ENCODE measurements at regions not wholly inside any gene's neighbourhood (a gene's known extent, or its start where the extent isn't known, plus 50 kb on each side); places are given as distances from the start of the nearest gene placed in this dataset.

DNA sequence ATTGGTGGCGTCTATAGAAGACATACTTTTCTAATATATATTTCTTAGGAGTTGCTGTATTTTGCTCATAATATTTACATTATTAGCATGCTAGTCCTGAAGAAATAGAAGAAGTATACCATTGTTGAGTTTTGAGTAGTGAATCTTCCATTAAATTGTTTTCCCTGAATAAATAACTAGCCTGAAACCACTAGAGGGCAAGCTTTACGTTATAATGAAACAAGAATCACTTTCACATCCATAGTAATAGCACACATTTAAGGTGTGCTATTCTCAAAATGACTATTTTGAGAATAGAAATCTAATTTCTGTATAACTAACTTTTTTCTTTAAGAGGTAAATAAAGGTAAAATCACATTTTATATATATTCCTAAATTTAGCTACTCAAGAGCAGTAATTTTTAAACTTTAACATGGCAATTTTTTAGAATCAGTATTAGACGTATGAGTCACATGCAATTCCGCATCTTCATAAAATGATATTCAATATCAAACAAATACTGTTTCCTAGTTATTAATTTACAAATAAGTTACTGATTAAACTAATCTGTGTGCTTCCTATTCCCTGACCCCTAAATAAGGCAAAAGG lies 213.2 kb upstream of the MANEA start:
- DNase-seq: no peak

DNA sequence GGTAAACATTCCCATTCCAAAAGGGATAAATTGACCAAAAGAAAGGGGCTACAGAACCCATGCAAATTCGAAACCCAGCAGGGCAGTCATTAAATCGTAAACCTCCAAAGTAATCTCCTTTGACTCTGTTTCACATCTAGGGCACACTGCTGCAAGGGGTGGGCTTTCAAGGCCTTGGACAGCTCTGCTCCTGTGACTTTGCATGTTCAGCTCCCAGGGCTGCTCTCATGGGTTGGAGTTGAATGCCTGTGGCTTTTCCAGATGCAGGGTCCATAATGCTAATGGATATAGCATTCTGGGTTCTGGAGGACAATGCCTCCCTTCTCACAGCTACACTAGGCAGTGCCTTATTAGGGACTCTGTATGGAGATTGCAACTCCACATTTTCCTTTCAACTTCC lies 211.9 kb upstream of the MANEA start:
- DNase-seq: no peak

- no peak for DNase-seq
These were observed 210.9 kb upstream of the MANEA start for GRCh38 chr6:95366414-95366813.

DNA sequence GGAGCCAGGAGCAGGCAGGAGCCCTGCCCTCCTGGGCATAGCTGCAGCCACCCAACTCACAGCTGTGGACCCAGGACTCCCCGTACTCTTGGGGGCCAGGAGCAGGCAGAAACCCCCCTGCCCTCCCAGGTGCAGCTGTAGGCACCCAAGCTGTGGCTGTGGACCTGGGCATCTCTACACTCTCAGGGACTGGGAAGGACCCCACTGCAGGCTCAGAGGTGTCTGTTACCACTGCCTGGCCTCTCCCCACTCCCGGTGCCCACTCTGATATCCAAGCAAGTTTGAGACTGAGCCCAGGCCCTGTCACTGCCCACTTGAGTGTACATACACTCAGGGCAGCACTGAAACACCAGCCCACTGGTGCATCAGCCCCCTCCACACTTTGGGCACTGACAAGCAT lies 193.5 kb upstream of the MANEA start:
- DNase-seq: no peak

DNA sequence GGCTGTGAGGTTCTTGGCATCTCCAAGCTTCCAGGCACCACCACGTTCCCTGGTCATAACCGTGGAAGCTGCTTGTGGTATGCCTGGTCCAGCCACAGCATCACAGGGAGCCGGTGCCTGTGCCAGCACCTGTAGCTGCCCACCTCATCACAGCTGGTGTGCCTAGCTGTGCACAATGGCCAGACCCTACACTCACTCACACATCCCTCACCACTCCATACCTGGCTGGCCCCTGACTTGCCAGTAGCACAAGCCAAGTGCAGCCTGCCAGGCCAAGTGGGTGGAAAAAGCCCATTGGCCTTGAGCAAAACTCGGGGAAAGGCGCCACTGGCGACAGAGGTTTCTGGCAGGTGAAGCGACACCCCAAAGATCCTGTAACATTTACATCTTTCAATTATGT lies 192.3 kb upstream of the MANEA start:
- no peak for DNase-seq

DNA sequence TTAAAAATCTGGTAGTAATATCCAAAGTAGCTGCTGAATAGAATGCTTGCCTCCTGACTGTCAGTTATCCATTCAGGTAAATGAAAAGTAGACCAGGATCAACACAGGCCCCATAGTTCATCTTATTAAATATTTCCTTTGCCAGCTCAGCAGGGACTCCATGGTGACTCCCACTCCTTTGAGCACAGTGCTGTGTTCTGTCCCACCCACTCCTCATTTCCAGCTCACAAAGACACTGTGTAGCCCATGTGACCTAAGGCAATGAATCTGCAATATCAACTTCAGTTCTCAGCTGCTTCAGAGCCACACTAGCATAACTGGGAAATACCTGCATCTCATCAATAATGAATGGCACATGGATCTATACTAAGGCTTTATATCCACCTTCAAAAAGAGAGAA lies 189.5 kb upstream of the MANEA start:
- no peak for DNase-seq

DNA sequence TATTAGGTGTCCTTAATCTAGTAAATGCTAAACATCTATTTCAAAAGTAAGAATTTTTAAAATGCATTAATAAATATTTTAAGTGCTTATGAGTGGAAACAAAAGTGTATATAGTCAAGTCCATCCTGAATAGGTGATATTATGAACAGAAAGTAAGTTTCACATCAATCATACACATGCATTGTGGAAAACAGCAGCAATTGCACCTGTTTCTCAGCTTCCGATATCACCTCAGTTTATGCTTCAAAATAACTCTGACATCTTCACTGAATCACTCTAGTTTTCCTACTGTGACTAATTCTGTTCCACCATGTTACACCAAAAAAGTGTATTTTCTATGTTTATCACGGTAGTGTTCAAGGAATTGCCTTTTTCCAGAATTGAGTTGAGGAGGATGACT lies 172.6 kb upstream of the MANEA start:
- no peak for DNase-seq

GRCh38 chr6:95408111-95408510 lies 169.2 kb upstream of the MANEA start:
- DNase-seq: no peak

GRCh38 chr6:95410168-95410567 lies 167.2 kb upstream of the MANEA start:
- DNase-seq: no peak

DNA sequence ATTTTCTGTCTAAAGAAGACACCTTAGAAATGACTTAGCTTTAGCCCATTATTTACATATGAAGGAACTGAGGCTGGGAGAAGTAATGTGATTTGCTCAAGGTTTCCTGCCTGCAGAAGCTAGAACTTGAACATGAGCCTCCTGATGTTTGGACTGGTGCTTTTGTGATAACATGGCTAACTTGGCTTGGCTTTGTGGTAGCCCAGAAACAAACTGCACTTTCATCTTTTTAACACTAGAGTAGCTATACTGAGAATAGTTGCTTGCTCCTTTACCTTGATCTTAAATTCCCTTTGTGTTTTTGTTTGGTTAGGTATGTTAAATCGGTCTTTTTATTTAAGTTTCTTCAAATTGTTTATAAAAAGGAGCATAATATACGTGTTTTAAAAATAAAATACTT lies 163.5 kb upstream of the MANEA start:
- DNase-seq: no peak

DNA sequence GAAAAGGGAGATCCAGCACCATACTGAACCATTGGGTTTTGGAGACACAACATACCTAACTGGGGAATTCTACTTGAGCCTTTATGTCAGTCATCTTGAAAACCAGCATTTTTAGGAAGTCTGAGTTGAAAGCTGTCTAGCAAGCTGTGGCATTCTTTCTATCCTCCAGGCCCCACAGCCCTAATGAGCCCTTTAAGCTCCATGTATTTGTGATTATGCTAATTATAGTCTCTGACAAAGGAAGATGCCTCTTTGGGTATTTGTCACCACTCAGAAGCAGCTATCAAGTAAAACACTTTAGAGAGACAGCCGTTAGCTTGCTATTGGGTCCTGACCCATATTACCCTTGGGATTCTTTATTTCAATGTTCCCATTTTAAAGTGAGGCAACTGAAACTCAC lies 159.5 kb upstream of the MANEA start:
- no peak for DNase-seq

GRCh38 chr6:95420792-95421191 lies 156.5 kb upstream of the MANEA start:
- DNase-seq: no peak

- DNase-seq: no peak
These were observed 154.0 kb upstream of the MANEA start for GRCh38 chr6:95423331-95423730.

DNA sequence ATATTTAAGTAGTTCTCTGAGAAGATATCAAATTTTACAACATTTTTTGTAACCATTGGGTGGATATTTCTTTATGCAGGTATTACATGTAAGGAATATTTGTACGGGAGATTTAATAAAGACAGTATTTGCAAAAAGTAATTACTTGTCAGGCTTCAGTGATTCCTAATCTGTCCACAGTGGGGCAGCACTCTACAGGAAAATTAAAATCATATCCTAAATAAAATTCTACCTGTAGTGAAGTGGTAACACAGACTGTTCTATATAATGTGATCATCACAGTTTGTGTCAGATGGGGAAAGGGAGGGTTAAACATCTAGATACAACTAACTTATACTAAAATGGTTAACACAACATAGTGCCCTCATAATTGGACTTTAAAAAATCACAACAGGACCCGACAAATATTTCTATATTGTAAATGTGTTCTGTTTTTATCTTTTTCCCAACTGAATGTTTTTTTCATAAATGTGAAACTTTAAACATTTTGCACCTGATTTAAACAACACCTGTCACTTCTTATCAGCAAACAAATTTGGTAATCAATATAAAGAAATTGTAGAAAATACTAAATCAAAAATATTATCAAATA lies 145.6 kb upstream of the MANEA start:
- no peak for DNase-seq

- no peak for DNase-seq
These were observed 137.6 kb upstream of the MANEA start for GRCh38 chr6:95439741-95440140.

DNA sequence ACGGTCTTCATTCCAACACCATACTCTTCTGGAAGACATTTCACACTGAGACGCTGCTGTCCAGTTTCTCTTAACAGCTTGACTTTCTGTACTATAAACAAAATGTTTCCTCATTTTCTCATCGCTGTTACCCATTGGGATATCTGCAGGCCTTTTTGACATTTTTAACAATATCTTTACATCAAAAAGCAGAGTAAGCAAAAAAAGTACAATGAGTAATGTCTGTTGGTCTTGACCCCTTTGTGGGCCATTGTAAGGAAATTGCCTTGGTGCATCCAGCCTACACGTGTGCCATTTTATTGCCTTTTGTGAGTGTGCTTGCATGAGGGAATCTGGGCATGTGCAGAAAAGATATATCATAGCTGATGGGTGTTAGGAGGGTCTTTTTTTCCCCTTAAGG lies 129.1 kb upstream of the MANEA start:
- DNase-seq: no peak

DNA sequence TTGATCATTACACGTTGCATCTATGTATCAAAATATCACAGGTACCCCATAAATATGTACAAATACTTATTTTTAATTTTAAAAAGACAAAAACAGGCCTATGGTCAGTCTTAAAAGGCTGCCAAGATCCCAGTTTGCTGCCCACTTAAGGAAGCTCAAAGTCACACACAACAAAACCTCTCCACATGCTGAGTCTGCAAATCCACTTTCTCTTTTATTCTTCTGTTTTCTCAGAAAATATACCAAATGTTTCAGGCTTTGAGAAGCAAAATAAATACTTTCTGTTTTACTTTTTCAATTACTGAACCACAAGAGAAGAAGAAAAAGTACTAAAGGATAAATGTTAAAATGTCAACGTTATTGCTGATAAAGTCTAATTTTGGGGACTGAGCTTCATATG lies 107.8 kb upstream of the MANEA start:
- DNase-seq: no peak

DNA sequence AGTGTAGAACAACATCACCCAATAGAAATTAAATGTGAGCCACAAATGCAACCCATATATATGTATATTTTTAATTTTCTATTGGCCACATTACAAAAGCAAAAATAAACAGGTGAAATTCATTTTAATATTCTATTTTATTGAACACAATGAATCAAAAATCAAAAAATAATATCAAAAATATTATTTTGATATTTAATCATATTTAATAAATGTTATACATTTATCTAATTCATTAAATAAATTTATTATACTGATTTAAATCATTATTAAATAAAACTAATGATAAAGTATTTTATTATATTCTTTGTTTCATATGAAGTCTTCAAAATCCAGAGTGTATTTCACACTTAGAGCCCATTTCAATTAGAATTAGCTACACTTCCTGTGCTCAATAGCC lies 98.4 kb upstream of the MANEA start:
- DNase-seq: no peak

DNA sequence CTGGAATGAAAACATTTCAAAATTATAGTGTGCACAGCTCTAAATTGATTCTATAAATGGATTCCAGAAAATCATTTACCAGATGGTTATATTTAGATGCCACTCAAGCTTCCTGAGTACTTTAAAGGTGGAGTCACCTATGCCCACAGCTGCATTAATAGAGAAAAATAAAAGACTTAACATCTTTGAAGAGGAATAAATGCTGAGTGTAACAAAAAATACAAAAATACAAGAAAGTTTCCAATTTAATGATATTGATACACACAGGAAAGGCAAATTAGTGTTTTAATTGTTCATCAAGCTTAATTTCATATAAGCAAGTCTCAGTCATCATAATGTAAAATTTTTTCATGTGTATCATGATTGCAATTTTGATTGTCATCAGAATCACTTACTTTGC lies 89.5 kb upstream of the MANEA start:
- no peak for DNase-seq

- DNase-seq: no peak
These were observed 88.0 kb upstream of the MANEA start for GRCh38 chr6:95489185-95489863.

DNA sequence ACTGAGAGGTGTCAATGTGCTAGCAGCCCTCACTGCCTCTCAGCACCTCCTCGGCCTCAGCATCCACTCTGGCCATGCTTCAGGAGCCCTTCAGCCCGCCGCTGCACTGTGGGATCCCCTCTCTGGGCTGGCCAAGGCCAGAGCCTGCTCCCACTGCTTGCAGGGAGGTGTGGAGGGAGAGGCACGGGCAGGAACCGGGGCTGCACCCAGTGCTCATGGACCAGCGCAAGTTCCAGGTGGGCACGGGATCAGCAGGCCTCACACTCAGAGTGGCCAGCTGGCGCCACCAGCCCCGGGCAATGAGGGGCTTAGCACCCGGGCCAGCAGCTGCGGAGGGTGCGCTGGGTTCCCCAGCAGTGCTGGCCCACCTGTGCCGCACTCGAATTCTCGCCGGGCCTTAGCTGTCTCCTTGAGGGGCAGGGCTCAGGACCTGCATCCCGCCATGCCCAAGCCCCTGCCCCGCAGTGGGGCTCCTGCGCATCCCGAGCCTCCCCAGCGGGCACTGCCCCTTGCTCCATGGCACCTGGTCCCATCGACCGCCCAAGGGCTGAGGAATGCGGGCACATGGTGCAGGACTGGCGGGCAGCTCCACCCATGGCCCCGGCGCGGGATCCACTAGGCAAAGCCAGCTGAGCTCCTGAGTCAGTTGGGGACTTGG lies 80.4 kb upstream of the MANEA start:
- no peak for DNase-seq

DNA sequence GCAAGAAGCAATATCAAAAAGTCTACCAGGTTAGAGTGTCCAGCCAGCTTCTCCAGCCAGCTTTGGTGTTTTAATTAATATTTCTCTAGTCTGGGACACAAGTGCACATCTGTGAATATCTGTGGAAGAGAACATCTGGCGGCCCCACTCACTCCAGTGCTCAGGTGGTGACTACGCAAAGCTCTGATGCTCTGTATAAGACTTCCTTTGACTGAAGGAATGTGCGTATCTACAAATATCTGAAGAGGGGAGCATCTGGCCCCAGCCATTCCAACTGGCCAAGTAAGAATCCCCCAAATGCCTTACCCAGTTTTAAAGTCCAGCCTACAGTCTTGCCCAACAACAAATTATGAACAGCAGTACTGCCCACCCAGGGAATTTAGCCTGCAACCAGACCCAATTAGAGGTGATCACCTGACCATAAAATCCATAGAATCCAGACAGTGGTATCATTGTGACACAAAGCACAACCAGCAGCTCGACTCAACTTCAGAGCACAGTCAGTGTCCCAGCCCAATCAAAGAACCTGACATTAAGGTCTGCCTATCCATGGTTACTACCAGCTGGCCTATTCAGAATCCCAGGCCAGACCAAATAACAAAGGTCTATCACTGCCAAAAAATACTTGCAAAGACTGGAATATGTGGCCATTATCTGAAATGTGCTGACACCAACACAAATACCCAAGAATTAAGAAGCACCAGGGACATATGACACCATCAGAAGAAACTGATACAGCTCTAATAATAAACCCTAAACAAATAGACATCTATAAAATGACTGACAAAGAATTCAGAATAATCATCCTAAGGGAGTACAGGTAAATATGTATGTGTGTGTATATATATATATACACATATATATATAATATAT lies 76.1 kb upstream of the MANEA start:
- DNase-seq: no peak

GRCh38 chr6:95503568-95503967 lies 73.8 kb upstream of the MANEA start:
- DNase-seq: no peak
